ENCODE measurements at regions not wholly inside any gene's neighbourhood (a gene's known extent, or its start where the extent isn't known, plus 50 kb on each side); places are given as distances from the start of the nearest gene placed in this dataset.

DNA sequence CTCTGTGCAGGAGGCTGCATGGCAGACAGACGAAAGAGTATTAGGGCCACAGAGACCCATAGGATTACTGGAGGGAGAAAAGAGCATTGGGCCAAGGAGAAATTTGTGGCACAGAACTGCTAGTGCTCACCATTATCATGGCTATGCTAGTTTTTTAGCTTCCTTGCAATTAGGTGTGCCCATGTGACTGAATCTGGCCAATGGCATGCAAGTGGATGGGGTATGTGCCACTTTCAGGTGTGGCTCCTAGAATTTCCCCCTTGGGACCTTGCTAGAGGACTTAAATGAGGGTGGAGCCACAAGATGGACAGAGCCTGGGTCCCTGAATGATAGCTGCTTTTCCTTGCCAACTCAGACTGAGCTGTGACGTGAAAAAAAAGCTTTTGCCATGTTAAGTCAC is 73.9 kb upstream of the TENM4 start:
- no peak for DNase-seq (ENCODE audit: extremely low read depth, low read depth)
- no peak for TF ChIP-seq CTCF (IDR thresholded peaks at IDR 0.05; ENCODE audit: low read depth, low read length)

DNA sequence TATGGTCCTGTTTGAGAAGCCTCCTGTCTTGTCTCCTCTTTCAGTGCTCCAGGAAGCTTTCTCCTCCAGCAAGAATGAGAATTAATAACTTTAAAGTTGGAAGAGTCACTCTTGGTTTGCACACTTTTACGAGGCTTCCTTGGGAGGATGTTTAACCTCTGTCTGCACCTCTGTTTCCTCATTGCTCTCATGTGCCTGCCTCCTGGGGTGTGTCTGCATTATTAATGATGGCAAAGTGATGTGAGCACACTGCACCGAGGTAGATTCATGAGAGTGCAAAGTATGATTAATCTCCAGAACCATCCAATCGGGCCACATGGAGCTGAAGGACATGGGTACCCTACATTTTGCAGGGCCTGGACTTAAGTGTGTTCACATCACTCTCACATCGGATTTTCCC is 73.5 kb upstream of the TENM4 start:
- no peak for DNase-seq (ENCODE audit: extremely low read depth, low read depth)
- TF ChIP-seq CTCF (IDR thresholded peaks at IDR 0.05; ENCODE audit: low read depth, low read length) = no peak

DNA sequence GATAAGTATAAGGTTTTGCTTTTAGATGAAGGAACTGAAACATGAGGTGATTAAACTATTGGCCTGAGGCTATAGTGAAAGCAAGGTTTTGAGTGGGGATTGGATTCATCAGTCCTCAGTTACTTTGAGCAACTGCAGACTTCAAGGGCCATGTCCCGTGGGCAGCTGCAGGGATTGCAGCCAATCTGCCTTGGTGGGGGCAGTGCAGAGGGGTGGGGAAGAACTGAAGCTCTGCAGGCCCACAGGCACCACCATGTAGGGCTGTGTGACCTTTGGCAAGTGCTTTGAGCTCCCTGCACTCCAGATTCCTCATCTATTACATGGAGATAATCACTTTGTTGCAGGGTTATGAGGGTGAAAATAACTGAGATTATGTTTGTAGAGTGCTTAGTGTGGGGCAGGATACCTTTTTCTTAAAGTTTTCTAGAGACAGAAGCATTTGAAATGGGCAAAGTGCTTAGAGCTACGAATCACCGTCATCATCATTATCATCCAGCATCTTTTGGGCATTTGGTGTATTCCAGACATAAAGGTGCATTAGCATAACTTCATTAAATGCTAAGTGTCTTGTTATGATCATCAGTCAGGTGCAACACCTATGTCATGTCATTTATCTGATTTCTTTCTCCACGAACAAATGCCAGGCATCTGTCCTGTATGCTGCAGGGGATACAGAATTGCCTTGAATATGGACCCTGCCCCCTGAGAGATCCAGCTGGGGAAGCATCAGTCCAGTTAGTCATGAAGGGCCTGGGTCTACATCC is 72.1 kb upstream of the TENM4 start:
- no peak for DNase-seq (ENCODE audit: extremely low read depth, low read depth)
- no peak for TF ChIP-seq CTCF (IDR thresholded peaks at IDR 0.05; ENCODE audit: low read depth, low read length)

DNA sequence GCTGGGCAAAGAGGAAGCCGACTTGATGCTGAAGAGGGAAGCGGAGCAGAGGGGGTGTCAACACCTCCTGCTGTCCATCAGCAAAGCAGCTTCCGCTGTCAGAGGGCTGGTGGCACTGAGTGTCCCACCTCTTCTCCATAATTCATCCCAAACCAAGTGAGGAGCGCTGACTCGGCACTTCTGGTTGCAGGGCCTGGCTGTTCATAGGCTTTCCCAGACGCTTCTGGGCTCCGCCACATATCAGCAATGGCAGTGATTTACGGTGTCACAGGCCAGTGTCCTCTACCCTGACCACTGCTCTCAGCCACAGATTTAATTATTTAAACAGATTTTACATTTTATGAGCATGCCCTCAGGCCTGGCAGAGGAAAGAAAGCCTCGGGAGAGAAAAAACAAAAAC is 70.1 kb upstream of the TENM4 start:
- no peak for TF ChIP-seq CTCF (IDR thresholded peaks at IDR 0.05; ENCODE audit: low read depth, low read length)

GRCh38 chr11:79508461-79508860 is 67.6 kb upstream of the TENM4 start:
- DNase-seq (ENCODE audit: extremely low read depth, low read depth) = no peak
- no peak for TF ChIP-seq CTCF (IDR thresholded peaks at IDR 0.05; ENCODE audit: low read depth, low read length)

More for the DNA sequence above, 70.1 kb upstream of the TENM4 start:
- no peak for DNase-seq (ENCODE audit: extremely low read depth, low read depth)

GRCh38 chr11:79507706-79508105 is 66.9 kb upstream of the TENM4 start:
- DNase-seq (ENCODE audit: extremely low read depth, low read depth) = no peak
- TF ChIP-seq CTCF (IDR thresholded peaks at IDR 0.05; ENCODE audit: low read depth, low read length) = no peak

DNA sequence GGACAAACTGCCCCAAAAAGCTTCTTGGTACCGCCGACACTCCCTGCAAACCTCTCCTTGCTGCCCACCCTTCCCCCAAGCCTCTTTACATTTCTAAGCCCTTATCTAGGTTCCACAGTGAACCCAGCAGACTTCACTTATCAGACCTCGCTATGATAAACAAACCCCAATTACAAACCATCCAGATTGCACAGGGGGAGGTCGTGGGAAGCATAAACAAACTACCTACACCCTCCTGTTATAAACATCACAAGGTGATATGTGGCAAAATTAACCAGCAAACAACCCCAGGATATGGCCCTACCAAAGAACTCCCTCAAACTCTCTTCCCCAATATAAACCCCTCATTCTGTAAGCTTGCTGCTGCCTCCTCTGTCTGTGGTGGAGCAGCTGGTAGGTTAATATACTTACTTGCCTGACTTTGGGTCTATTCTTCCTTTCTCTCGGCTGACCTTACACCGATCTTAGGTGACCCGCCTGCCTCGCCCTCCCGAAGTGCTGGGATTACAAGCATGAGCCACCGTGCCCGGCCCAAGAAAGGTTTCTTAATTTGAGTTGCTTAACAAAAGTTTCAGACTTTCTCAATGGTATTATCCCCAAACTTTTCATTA is 66.0 kb upstream of the TENM4 start:
- no peak for TF ChIP-seq CTCF (IDR thresholded peaks at IDR 0.05; ENCODE audit: low read depth, low read length)
- no peak for DNase-seq (ENCODE audit: extremely low read depth, low read depth)

Data from AG09319 (cell line).